Naive thymus-derived CD4-positive, alpha-beta T cell (primary cell): ENCODE measurements at regions not wholly inside any gene's neighbourhood (a gene's known extent, or its start where the extent isn't known, plus 50 kb on each side); places are given as distances from the start of the nearest gene placed in this dataset.
A peak's percentile ranks its signal among the peaks of the same experiment; 100 is the strongest.
"Not testable (repeated sequence)": the region's sequence is repeated elsewhere in the genome, so short reads cannot be mapped to it uniquely, and the experiment has no call there.

Source experiments
- ATAC-seq: fragments of 150-1000 bp; cut with Tn5 transposase; 2 replicates; pipeline ENCODE4 v1.10.0; 2021; ENCODE audit warnings: mild to moderate bottlenecking, moderate library complexity
- CTCF ChIA-PET: fragments of 350-600 bp; sonication (Branson Sonifier 250); formaldehyde crosslinking; loops from one replicate; lab custom pipeline; 2021; ENCODE audit warnings: antibody characterized with exemption; lab: Charles Lee
- POLR2A ChIA-PET: fragments of 350-600 bp; sonication (Branson Sonifier 250); formaldehyde crosslinking; loops from one replicate; lab custom pipeline; 2021; ENCODE audit warnings: antibody characterized with exemption, inconsistent platforms; lab: Charles Lee
- DNase-seq, 9 donors: peaks; one replicate each; pipeline versions ENCODE4 v3.0.0 to v3.0.0-alpha.2; 2020 to 2022; ENCODE audit warnings: mixed read lengths in 1 of 9
- H3K27ac ChIP-seq: one replicate; pipeline ENCODE4 v1.7.0; 2013; ENCODE audit warnings: mild to moderate bottlenecking, low read depth, low read length, moderate library complexity
- H3K27me3 ChIP-seq, 2 donors: one replicate each; pipeline ENCODE4 v1.7.0; 2013; ENCODE audit warnings: low read length in 2 of 2, mild to moderate bottlenecking in 2 of 2, moderate library complexity in 2 of 2; ENCODE audit not compliant: control insufficient read depth in 2 of 2, insufficient read depth in 2 of 2
- H3K36me3 ChIP-seq, 3 experiments: 1 replicate in 2 of 3; 2 replicates in 1 of 3; pipeline ENCODE4 v1.7.0; 2013; ENCODE audit warnings: low read length in 3 of 3, mild to moderate bottlenecking in 3 of 3, moderate library complexity in 1 of 3; ENCODE audit not compliant: insufficient read depth in 3 of 3, control insufficient read depth in 2 of 3
- H3K4me1 ChIP-seq, 2 donors: one replicate each; pipeline ENCODE4 v1.7.0; 2013; ENCODE audit warnings: low read length in 2 of 2, mild to moderate bottlenecking in 2 of 2, moderate library complexity in 1 of 2; ENCODE audit not compliant: control insufficient read depth in 2 of 2, insufficient read depth in 2 of 2
- H3K4me3 ChIP-seq: 2 replicates; pipeline ENCODE4 v1.7.0; 2013; ENCODE audit warnings: mild to moderate bottlenecking, low read length
- H3K9me3 ChIP-seq, 3 experiments: 1 replicate in 2 of 3; 2 replicates in 1 of 3; pipeline ENCODE4 v1.7.0; 2013; ENCODE audit warnings: low read length in 3 of 3; ENCODE audit not compliant: control insufficient read depth in 2 of 3
- H3K27ac Mint-ChIP-seq, 9 donors: one replicate each; pipeline ENCODE4 v1.8.0; 2020 to 2022; ENCODE audit warnings: mixed read lengths in 9 of 9, mild to moderate bottlenecking in 8 of 9, moderate library complexity in 5 of 9, inconsistent platforms in 2 of 9
- H3K27me3 Mint-ChIP-seq, 5 donors: one replicate each; pipeline ENCODE4 v1.8.0; 2021 to 2022; ENCODE audit warnings: mixed read lengths in 5 of 5, mild to moderate bottlenecking in 1 of 5
- H3K36me3 Mint-ChIP-seq, 5 donors: one replicate each; pipeline ENCODE4 v1.8.0; 2020 to 2022; ENCODE audit warnings: mixed read lengths in 5 of 5, mild to moderate bottlenecking in 3 of 5, inconsistent platforms in 1 of 5
- H3K4me1 Mint-ChIP-seq, 7 donors: one replicate each; pipeline ENCODE4 v1.8.0; 2020 to 2022; ENCODE audit warnings: mixed read lengths in 7 of 7, mild to moderate bottlenecking in 3 of 7, inconsistent platforms in 1 of 7
- H3K4me3 Mint-ChIP-seq, 10 donors: one replicate each; pipeline ENCODE4 v1.8.0; 2020 to 2022; ENCODE audit warnings: mild to moderate bottlenecking in 10 of 10, mixed read lengths in 10 of 10, moderate library complexity in 6 of 10, inconsistent platforms in 2 of 10
- H3K9me3 Mint-ChIP-seq, 11 donors: one replicate each; pipeline ENCODE4 v1.8.0; 2020 to 2022; ENCODE audit warnings: mixed read lengths in 11 of 11, mild to moderate bottlenecking in 4 of 11, inconsistent platforms in 1 of 11, moderate library complexity in 1 of 11
- intact Hi-C, 2 donors: fragments of 100-400 bp; cut with micrococcal nuclease; formaldehyde crosslinking; loops; one replicate each; pipeline ENCODE4 v1.15.1; 2023

DNA sequence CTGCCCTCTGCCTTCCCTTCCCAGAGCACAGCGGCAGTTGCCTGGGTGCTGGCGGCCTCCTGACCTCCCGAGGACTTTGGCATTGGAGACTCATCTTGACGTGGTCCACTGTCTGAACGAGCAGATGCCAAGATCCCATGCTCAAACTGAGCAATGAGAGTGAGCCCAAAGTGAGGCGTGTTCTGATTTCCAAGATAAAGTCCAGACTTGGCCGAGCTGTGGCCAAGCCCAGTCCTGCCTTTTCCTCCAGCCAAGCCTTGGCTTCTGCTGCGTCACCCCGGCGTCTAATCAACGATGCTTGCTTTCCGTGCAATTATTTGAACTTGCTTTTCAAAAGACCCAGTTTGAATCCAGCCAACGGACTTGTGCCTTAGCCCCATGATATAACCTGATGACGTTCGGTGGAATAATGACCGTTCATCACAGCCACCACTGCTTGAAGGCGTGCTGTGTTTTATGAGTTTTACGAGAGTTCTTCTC is 179.2 kb downstream of the IRF8 start:
- DNase-seq (no peak), ATAC-seq (no peak)
- Mint-ChIP-seq H3K27ac (no peak overlapping the region), H3K4me3 (no peak overlapping the region), H3K4me1 (no peaks in the 10 kb centered on the region), H3K27me3 (peaks cover 5 to 20% (median 14%) of the 10 kb centered on the region in 5 donors), H3K36me3 (no peaks in the 10 kb centered on the region), H3K9me3 (peaks cover 0 to 1% (median 0%) of the 10 kb centered on the region in 11 donors)
- H3K9me3 ChIP-seq: no peaks in the 10 kb centered on the region
- ChIA-PET CTCF (no interaction called here), POLR2A (no interaction called here)
- no peaks in the 10 kb centered on the region for H3K27me3 ChIP-seq
- no peaks in the 10 kb centered on the region for H3K4me1 ChIP-seq
- H3K36me3 ChIP-seq: no peaks in the 10 kb centered on the region
- H3K27ac ChIP-seq: no peak overlapping the region
- intact Hi-C loops: no loop called here
- no peak overlapping the region for H3K4me3 ChIP-seq

DNA sequence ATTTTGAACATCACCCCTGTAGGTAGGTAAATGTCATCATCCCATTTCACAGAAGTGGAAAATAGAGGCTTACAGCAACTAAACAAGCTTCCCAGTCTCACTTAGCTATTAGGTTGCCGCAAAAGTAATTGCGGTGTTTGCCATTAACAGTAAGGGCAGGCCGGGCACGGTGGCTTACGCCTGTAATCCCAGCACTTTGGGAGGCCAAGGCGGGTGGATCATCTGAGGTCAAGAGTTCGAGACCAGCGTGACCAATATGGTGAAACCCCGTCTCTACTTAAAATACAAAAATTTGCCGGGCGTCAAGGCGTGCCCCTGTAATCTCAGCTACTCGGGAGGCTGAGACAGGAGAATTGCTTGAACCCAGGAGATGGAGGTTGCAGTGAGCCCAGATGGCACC is 179.7 kb downstream of the IRF8 start:
- H3K36me3 Mint-ChIP-seq, CTCF ChIA-PET, POLR2A ChIA-PET: not testable (repeated sequence)

DNA sequence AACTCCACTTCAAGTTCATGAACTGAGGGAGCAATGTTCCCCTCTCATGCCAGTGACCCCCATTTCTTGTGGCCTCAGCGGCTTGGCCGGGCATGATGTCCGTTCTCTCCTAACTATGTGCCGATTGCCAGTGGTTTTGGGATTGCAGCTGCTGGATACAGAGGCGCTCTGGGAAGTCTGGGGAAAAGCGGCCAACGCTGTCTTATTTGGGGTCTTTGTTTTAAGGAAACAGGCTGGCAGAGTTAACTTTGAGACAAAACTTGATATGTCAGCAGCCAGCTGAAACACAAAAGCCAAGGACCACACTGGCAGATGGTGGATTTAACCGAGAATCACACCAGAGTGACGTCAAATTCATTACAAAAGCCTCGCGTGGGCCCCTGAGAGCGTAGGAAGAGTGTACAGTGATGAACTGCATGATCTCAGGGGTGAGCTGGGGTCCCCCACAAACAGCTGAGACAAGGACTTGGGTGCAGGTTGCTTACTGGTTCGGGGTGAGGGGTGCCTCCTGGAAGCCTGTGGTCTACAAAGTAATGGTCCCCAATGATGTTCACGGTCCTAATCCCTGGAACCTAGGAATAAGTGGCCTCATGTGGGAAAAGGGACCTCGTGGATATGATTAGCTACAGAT is 180.4 kb downstream of the IRF8 start:
- no peaks in the 10 kb centered on the region for H3K9me3 ChIP-seq
- no peaks in the 10 kb centered on the region for H3K4me1 ChIP-seq
- no peak overlapping the region for H3K27ac ChIP-seq
- Mint-ChIP-seq H3K27me3 (peaks cover 6 to 19% (median 9%) of the 10 kb centered on the region in 5 donors), H3K27ac (no peak overlapping the region), H3K4me3 (no peak overlapping the region), H3K4me1 (no peaks in the 10 kb centered on the region), H3K36me3 (no peaks in the 10 kb centered on the region), H3K9me3 (no peaks in the 10 kb centered on the region)
- DNase-seq (no peak), ATAC-seq (no peak)
- H3K4me3 ChIP-seq: no peak overlapping the region
- H3K36me3 ChIP-seq: no peaks in the 10 kb centered on the region
- H3K27me3 ChIP-seq: no peaks in the 10 kb centered on the region
- intact Hi-C loops: no loop called here
- CTCF ChIA-PET: no interaction called here
- POLR2A ChIA-PET: no interaction called here

More for the DNA sequence above, 179.7 kb downstream of the IRF8 start:
- ATAC-seq, DNase-seq, H3K4me1 Mint-ChIP-seq, intact Hi-C loops, H3K4me3 ChIP-seq, H3K36me3 ChIP-seq, H3K9me3 ChIP-seq, H3K9me3 Mint-ChIP-seq, H3K27ac ChIP-seq, H3K4me3 Mint-ChIP-seq, H3K4me1 ChIP-seq, H3K27me3 ChIP-seq, H3K27ac Mint-ChIP-seq: not testable (repeated sequence)
- H3K27me3 Mint-ChIP-seq: peaks cover 8 to 23% (median 14%) of the 10 kb centered on the region in 5 donors

DNA sequence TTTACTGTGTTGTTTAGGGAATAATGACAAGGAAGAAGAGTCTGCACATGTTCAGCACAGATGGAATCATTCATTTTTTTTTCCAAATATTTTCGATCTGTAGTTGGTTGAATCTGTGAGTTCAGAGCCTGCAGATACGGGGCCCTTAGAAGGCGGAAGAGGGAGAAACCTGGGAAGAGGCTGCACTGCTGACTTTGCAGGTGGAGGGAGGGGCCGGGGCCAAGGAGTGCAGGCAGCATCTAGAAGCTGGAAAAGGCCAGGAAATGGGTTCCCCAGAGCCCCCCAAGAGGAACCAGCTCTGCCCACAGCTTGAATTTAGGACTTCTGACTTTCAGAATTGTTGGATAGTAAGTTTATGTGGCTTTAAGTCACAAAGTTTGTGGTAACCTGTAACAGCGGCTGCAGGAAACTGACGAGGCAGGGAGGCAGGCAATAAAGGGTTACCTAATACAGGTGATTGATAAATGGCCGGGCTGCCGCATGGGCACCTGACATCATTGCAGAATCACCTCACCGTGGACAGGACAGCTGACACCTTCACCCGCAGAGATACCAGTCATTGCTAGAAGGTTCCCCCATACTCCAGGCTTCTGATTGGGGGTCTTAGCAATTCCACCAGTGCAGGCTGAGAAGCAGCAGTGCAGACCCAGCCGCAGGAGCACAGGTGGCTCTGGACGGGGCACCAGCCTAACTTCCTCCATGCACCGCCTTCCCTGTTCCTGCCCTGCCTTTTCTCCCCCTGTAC is 181.3 kb downstream of the IRF8 start:
- Mint-ChIP-seq H3K4me3 (no peak overlapping the region), H3K27ac (no peak overlapping the region), H3K36me3 (no peaks in the 10 kb centered on the region), H3K27me3 (peaks cover 5 to 19% (median 9%) of the 10 kb centered on the region in 5 donors), H3K4me1 (no peaks in the 10 kb centered on the region), H3K9me3 (no peaks in the 10 kb centered on the region)
- POLR2A ChIA-PET: no interaction called here
- ATAC-seq (no peak), DNase-seq (no peak)
- H3K9me3 ChIP-seq: no peaks in the 10 kb centered on the region
- H3K4me3 ChIP-seq: no peak overlapping the region
- no peaks in the 10 kb centered on the region for H3K4me1 ChIP-seq
- intact Hi-C loops: no loop called here
- no peaks in the 10 kb centered on the region for H3K27me3 ChIP-seq
- no peaks in the 10 kb centered on the region for H3K36me3 ChIP-seq
- CTCF ChIA-PET: no interaction called here
- no peak overlapping the region for H3K27ac ChIP-seq

DNA sequence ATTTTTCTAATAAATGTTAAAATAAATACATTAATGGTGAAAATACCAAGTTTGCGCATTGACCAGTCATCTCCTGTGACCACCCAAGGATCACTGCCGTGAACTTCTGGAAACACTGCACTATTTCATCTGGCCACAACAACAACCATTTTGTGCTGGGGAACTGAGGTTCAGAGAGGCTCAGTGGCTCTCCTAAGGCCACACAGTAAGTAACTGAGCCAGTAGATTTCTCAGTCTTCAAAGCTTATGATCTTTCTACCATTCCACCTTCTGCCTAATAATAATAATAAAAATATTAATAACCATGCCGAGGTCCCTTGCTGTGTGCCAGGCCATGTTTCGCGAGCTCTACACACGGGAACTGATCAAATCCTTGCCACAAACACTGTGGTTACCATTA is 182.0 kb downstream of the IRF8 start:
- Histone ChIP-seq H3K4me1 (no peaks in the 10 kb centered on the region), H3K4me3 (no peak overlapping the region), H3K9me3 (no peaks in the 10 kb centered on the region), H3K27me3 (no peaks in the 10 kb centered on the region), H3K27ac (no peak overlapping the region), H3K36me3 (no peaks in the 10 kb centered on the region)
- Mint-ChIP-seq H3K9me3 (no peaks in the 10 kb centered on the region), H3K27me3 (peaks cover 0 to 13% (median 8%) of the 10 kb centered on the region in 5 donors), H3K36me3 (no peaks in the 10 kb centered on the region), H3K4me3 (no peak overlapping the region), H3K4me1 (peaks cover 0 to 2% (median 0%) of the 10 kb centered on the region in 7 donors), H3K27ac (no peak overlapping the region)
- no peak for ATAC-seq
- DNase-seq: no peak
- ChIA-PET CTCF (no interaction called here), POLR2A (no interaction called here)
- intact Hi-C loops: no loop called here

DNA sequence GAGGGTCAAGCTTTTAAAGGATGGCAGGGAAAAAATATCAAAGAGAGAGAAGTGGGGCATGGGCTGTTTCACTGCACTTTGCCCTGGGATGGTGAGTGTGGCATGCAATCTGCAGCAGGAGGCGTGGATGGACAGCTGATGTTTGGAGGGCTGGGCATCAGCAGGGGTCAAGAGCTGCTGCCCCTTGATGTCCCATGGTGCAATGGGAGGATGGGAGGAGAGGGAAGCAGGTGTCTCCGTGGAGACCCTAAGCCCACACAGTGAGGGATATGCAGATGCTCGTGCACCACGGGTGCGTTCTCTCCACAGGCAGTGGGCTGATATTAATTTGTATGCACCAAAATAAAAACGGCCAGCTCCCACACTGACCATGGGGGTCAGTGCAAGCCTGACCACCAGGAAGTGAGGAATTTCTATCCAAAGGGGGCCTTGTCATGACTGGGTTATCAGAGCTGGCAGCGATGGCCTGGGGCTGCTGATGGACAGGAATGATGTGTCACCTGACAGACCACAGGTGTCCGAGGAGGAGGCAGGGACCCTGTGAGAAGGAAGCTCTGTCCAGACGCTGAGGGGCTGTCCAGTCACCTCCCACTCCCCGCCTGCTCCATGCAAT is 183.6 kb downstream of the IRF8 start:
- Histone ChIP-seq H3K27ac (no peak overlapping the region), H3K36me3 (no peaks in the 10 kb centered on the region), H3K9me3 (no peaks in the 10 kb centered on the region), H3K4me1 (no peaks in the 10 kb centered on the region), H3K4me3 (no peak overlapping the region), H3K27me3 (no peaks in the 10 kb centered on the region)
- no peak for ATAC-seq
- POLR2A ChIA-PET: no interaction called here
- CTCF ChIA-PET: no interaction called here
- H3K27me3 Mint-ChIP-seq: peaks cover 0 to 13% (median 8%) of the 10 kb centered on the region in 5 donors
- H3K4me1 Mint-ChIP-seq: peaks cover 0 to 2% (median 0%) of the 10 kb centered on the region in 7 donors
- no peak for DNase-seq
- H3K36me3 Mint-ChIP-seq: no peaks in the 10 kb centered on the region
- intact Hi-C loops: no loop called here
- H3K4me3 Mint-ChIP-seq: no peak overlapping the region
- no peaks in the 10 kb centered on the region for H3K9me3 Mint-ChIP-seq
- H3K27ac Mint-ChIP-seq: peak overlapping the region in 1 of 9 donors; percentile 80
